HepG2 (cell line): ENCODE measurements at regions not wholly inside any gene's neighbourhood (a gene's known extent, or its start where the extent isn't known, plus 50 kb on each side); places are given as distances from the start of the nearest gene placed in this dataset.

ENCODE experiments used
- EP300 ChIP-seq, 3 experiments: sonication (generic) in 1 of 3; formaldehyde crosslinking in 1 of 3; IDR thresholded peaks; 2 replicates each; pipeline versions ENCODE4 v1.5.1 to v1.6.1; 2011 to 2020; ENCODE audit warnings: low read depth in 2 of 3, low read length in 2 of 3, borderline replicate concordance in 1 of 3, improper control_type of control experiment in 1 of 3, mild to moderate bottlenecking in 1 of 3, missing genetic modification reagents in 1 of 3, moderate library complexity in 1 of 3
- NKX3-1 ChIP-seq: sonication (generic); formaldehyde crosslinking; IDR thresholded peaks from 2 replicates; pipeline ENCODE4 v1.5.0; 2020; ENCODE audit warnings: missing genetic modification reagents
- ZBTB8A ChIP-seq: sonication (generic); formaldehyde crosslinking; IDR thresholded peaks from 2 replicates; pipeline ENCODE4 v1.4.0; 2020; ENCODE audit warnings: mild to moderate bottlenecking, low read depth, missing genetic modification reagents, borderline replicate concordance
- ZNF432 ChIP-seq: sonication (generic); formaldehyde crosslinking; IDR thresholded peaks from 2 replicates; pipeline ENCODE4 v1.5.0; 2020; ENCODE audit warnings: missing genetic modification reagents, mild to moderate bottlenecking, borderline replicate concordance

DNA sequence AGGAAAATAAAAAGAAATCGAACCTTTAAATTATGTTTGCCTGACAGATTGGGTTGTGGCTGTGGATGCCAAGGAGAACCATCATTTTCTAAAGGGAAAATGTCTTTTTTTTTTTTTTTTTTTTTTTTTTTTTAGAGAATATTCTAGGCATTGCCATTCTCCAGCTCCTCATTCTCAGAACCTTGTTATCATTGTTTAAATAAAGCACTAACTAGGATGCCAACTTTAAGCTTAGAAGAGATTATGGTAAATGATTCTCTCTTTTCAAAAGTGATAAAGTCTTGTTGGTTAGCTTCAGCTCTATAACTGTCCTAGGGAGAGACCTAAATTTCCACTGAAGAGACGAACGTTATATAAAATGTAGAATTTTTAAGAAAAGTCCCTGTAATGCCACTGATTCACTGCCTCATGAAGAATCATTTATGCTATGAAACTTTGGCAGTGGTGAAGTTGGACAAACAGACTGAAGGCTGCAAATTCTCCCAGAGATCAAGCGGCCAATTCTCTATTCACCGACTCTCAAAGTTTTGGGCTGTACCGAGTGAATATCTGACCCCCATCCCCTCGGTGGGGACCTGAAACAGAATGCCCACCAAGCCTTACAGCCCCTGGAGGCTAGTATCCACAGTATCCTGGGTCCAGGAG lies 207.9 kb upstream of the PITRM1 start:
- TF ChIP-seq ZBTB8A (CRISPR knock-in tag) (no peak), ZNF432 (CRISPR knock-in tag) (no peak), EP300 (IDR thresholded peaks at IDR 0.05; ENCODE audit: low read depth in 2 of 2, low read length in 2 of 2) (no peak), EP300 (CRISPR knock-in tag; IDR thresholded peaks at IDR 0.05; ENCODE audit: borderline replicate concordance) (no peak), NKX3-1 (no peak)
